ENCODE measurements at regions not wholly inside any gene's neighbourhood (a gene's known extent, or its start where the extent isn't known, plus 50 kb on each side); places are given as distances from the start of the nearest gene placed in this dataset.

DNA sequence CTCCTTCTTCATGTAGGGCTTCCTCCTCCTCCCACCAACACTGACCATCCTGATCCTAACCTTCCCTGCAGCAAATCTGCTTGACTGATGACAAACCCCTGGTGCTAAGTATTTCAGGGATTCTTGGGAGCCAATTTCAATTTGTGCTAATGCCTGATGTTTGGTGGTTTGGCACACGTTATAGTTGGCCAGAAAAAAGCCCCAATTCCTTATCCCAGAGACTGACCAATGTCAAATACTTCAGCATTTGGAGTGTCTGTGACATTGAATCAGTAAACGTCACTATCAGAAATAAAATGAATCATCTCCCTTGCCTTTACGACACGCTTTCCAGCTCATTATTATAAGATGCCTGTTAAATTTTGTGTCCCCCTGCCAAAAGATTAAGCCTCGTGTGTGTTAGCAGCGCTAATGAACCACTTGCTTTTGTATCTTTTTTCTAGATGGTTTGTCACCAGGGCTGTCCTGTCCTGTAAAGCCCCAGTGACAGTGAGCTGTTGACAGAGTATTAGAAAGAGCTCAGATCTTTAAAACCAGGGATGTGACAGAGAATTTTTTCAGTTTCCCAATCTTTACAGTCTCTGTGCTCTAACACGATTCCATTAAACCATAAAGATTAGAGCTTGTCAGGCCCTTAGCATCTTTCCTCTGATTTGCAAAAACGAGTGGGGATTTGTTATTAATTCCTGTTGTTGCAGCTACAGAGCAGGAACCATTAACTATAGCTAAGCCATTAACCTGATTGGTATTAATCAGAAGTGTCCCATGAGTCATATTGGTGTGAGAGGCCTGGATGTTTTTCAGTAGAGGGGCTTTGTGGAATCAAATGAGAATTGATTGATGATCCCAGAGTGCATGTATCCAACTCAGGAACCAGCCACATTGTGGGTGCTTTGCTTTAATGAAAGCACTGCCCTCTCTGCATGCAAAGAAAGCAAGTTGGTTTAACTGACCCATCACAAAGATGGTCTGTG is 665.1 kb upstream of the PLXNA2 start:
- in situ Hi-C loops (cut with HindIII; ENCODE audit: low pct_unique_long_range_greater_than_20kb, low sequenced_read_pairs) = no loop called here
- DNase-seq (ENCODE audit: low read depth) = no peak

DNA sequence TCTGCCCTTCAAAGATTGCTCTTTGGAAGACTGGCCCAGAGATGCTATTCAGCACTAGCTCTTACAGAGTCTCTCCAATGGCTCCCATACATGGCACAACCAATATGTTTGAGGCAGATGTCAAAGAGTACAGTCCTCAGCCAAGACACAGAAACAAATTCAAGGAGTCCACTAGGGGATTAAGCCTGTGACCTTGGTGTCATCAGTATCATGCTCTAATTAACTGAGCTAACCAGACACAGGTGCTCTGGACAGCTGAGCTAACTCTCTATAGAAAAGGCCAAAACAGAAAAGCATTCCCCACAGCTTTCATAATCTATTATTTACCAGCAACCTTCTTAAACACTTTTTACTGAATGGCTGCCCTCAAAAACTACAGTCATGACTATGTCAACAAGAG is 666.0 kb upstream of the PLXNA2 start:
- in situ Hi-C loops (cut with HindIII; ENCODE audit: low pct_unique_long_range_greater_than_20kb, low sequenced_read_pairs) = no loop called here
- no peak for DNase-seq (ENCODE audit: low read depth)

DNA sequence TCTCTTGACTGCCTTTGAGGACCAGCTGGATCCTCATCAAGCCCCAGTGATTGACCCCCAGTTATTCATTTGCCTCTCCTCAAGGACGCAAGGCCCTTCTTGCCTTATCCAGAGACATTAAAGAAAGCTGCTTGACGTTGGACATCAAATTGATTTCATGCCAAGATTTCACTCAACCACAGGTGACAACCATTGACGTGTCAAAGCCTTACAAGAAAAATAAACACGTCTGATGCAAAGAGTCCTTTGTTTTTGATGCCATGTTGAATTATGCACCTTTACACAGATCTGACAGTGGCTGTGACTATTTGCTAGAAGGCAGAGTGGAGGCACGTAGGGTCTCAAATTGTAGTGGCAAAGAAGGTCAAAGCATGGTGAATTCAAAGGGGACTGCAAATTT is 666.2 kb upstream of the CAMK1G start:
- no peak for DNase-seq (ENCODE audit: low read depth)
- in situ Hi-C loops (cut with HindIII; ENCODE audit: low pct_unique_long_range_greater_than_20kb, low sequenced_read_pairs) = no loop called here

DNA sequence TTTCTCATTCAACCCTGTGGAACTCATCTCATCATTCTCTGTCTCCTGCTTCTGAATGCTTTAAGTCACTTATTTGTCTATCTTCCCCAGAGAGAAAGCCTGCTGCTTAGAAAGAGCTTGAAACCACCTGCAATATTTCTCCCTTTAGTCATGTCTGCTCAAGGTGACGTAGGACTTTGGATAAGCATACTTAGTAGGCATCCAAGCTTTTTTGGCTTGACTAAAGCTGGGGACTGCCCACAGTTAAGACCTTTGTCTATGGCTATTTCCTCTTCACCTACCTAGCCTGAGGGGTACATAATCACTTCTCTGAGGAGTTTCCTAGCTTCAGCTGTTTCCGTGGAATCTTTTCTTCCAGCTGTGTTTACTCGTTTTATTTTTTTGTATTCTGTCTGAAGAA is 665.8 kb upstream of the CAMK1G start:
- in situ Hi-C loops (cut with HindIII; ENCODE audit: low pct_unique_long_range_greater_than_20kb, low sequenced_read_pairs) = no loop called here
- DNase-seq (ENCODE audit: low read depth) = no peak

DNA sequence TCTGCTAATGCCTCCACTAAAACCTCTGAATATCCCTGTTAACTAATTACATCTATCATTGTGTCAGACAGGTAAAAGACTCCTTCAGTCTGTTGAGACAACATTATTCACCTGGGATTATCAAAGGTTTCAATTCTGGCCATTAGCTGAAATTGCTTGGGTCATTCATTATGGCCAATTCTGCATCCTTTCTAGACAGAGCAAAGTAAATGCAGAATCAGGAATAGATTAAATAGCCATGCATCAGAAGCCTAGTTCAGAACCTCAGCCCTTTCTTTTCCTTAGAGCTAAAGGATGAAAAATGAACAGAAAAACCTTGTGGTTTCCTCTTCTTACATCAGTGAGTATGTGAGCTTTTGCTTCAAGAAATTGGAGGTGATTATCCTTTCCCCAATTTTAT is 665.4 kb upstream of the CAMK1G start:
- in situ Hi-C loops (cut with HindIII; ENCODE audit: low pct_unique_long_range_greater_than_20kb, low sequenced_read_pairs) = no loop called here
- DNase-seq (ENCODE audit: low read depth) = no peak

DNA sequence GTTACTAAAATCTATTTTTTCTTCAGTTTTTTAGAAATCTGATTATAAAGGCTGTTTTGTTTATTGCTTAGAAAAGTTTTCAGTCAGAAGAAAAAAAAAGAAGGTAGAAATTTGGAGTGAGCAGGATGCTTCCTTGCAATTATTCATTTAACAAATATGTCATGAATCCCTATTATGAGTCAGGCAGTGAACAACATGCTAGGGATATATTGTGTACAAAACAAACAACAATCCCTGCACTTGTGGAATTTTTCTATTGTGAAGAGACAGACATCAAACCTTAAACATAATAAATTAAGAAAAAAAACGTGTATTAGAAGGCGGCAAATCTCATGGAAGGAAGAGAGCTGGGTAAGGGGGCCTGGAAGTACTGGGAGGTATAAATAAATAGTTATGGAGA is 664.1 kb upstream of the CAMK1G start:
- in situ Hi-C loops (cut with HindIII; ENCODE audit: low pct_unique_long_range_greater_than_20kb, low sequenced_read_pairs) = no loop called here
- DNase-seq (ENCODE audit: low read depth) = no peak

DNA sequence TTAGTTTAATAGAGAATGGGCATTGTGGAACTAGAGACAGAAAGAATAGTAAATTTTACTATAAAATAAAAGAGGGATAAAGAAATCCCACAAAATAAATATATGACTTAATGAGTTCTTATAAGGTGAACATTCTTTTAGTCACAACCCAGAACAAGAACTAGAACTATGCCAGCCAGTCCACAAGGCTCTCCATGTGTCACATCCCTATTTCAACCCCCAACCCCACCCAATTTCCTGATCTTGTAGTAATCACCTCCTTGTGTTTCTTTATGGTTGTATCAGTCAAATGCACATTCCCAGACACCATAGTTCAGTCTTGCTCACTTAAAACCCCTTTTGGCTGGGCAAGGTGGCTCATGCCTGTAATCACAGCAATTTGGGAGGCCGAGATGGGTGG is 662.3 kb upstream of the CAMK1G start:
- in situ Hi-C loops (cut with HindIII; ENCODE audit: low pct_unique_long_range_greater_than_20kb, low sequenced_read_pairs) = no loop called here
- DNase-seq (ENCODE audit: low read depth) = no peak

DNA sequence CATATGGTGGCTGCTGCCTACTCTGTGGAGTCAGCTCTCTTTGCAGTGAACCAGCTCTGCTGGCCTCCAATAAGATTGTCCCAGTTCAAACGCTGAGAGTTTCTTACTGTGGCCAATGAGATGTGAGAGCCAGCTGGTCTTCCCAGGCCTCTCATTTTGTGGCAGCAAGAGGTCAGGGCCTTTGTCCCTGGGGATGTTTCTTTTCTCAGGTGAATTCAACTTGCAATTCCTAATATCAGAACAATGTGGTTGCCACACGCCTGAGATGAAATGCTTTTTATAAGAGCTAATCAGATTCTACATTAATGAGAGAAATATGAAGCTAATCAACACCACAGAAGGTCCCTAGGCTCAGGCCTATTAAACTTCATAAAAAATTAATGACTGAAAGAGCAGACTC is 660.1 kb upstream of the CAMK1G start:
- in situ Hi-C loops (cut with HindIII; ENCODE audit: low pct_unique_long_range_greater_than_20kb, low sequenced_read_pairs) = no loop called here
- no peak for DNase-seq (ENCODE audit: low read depth)

DNA sequence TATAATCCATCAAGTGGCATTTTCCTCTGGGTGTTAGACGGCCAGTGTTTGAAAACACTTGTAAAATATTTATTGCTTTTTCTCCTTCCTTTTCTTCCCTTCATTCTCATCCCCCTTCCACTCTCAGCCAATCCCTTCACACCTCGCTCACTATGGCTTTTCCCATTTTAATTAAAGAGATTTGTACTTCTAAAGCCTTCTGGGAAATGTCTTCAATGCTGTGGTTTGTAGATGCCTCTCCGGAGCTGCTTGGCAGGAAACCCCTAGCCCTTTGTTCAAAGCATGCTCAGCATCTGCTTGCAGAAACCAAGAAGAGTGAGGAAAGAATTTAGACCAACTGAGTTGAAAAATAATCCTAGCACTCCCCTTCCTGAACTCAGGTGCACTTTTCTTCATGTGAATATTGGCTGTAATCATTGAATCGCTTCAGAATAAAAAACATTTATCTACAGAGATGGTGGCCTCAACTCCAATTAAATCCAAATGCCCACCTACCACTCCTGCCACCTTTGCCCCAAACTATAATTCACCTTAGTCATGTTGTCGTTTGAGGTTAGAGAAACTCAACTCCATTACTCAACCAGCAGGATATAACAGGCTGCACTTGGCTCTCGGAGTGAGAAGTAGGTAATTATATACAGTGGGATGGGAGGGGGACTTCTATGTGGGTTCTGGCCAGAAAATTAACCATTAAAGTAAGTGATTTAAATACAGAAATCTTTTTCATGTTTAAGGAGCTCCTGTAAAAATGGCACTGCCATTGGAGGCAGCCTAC is 659.4 kb upstream of the CAMK1G start:
- DNase-seq (ENCODE audit: low read depth) = no peak
- in situ Hi-C loops (cut with HindIII; ENCODE audit: low pct_unique_long_range_greater_than_20kb, low sequenced_read_pairs) = no loop called here

DNA sequence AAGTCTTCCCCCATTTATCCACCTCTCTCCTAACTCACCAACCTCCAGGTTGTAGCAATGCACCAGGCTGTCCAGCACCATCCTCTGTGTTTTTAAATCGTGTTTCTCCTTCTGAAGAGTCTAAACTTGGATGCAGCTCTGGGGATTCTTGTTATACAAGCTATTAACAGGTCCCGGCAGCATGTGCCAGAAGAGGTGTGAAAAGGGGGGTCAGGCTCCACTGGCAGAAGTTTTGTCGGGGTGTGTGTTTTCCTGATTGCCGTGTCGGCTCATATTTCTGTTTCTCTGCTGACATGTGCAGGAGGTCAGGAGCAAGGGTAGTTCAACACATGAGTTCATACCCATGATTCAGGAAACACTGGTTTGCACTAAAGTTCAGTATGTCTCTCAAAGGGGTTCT is 658.6 kb upstream of the CAMK1G start:
- no peak for DNase-seq (ENCODE audit: low read depth)
- in situ Hi-C loops (cut with HindIII; ENCODE audit: low pct_unique_long_range_greater_than_20kb, low sequenced_read_pairs) = no loop called here

DNA sequence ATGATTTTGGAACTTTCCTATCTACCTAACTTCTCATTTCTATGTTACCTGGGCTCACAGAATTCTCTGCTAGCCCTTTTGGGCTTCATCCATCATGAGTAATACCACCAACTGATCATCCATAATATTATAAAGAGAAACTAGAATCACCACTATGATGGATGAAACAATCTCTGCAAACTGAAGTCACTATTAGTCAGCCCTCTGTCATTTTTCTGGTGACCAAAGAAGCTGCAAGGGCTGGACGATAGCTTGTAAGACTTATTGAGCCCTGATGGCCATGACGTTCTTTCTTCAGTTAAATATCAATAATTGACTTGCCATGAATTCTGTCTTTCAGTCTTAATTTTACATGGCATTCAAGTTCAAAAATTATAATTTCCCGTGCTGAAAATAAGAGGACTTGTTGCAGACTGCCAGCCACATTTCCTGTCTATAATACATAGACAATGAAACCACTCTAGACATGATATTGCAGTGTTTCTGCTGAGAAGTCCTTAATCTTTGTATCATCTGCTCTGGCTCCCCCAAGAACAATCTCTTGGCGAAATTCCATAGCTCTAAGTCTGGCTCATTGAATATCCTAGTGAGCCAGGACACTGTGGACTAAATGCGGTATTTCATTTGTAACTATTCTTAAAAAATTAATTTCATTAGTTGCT is 655.0 kb upstream of the CAMK1G start:
- no peak for DNase-seq (ENCODE audit: low read depth)
- in situ Hi-C loops (cut with HindIII; ENCODE audit: low pct_unique_long_range_greater_than_20kb, low sequenced_read_pairs) = no loop called here

DNA sequence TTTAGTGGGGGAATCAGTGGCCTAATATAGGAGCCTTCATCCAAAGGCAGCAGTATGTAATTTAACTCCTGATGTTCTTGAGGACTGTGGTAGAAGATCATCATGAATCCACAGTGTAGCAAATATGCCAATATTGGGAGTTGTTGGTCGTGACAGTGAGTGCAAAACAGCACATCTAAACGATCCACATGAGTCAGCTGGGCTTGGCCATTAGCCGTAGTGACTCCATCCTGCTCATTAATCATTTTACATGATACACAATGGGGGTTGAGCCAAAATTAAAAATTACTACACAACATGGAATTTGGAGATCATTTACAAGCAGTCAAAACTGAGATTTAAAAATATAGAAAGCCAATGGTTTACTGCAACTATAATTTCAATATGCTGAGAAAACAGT is 653.9 kb upstream of the CAMK1G start:
- in situ Hi-C loops (cut with HindIII; ENCODE audit: low pct_unique_long_range_greater_than_20kb, low sequenced_read_pairs) = no loop called here
- DNase-seq (ENCODE audit: low read depth) = no peak

DNA sequence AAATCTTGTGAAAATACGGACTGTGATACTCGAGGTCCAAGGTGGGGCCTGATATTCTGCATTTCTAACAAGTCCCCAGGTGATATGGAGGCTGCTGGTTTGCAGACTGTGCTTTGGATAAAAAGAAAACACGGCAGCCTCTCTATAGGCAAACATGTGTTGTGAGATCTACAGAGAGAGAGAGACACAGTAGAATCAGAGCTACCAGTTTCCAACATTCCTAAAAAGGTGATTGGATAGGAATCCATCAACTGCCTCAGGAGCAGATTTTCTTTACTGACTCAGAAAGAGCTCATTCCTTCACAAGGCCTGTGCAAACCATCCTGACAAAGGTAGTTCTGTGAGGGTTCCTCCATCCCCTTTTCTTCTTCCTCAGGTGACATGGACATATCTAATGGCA is 651.6 kb upstream of the CAMK1G start:
- no peak for DNase-seq (ENCODE audit: low read depth)
- in situ Hi-C loops (cut with HindIII; ENCODE audit: low pct_unique_long_range_greater_than_20kb, low sequenced_read_pairs) = no loop called here

DNA sequence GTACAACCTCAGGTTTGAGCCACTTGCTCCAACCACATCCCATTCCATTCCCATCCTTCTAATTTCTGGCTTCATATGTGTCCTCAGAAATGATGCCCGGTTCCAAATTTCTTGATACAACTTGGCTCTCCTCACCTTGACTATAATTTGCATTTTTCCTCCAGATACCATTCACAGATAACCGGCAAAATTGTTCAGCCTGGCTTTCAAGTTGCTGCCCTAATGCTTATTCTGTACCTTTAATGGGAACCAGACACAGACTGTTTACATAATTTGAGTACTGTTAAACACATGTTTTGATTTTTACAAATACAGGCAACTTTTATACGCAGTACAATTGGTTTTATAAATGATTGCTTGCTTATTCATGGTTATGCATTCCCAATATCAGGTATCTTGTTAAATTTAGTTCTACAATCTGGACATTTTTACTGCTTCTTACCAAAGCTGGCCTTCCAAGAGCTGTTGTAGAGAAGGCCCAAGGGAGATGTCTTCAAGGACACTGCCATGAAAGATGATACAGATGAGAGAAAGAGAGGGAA is 649.5 kb upstream of the CAMK1G start:
- in situ Hi-C loops (cut with HindIII; ENCODE audit: low pct_unique_long_range_greater_than_20kb, low sequenced_read_pairs) = no loop called here
- no peak for DNase-seq (ENCODE audit: low read depth)

DNA sequence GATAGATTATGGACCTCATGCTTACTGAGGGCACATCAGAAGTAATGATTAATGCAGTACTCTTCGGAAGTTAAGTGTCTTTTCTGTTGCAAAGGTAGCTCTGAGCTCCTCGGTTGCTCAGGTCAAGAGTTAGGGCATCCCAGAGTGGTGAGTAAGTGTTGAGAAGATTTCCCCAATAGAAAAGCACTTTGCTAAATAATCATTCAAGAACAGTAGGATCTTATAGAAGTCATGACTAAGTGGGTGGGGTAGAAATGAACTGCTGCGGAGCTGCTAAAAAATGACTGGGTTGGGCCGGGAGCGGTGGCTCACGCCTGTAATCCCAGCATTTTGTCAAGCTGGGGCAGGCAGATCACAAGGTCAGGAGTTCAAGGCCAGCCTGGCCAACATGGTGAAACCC is 648.6 kb upstream of the CAMK1G start:
- in situ Hi-C loops (cut with HindIII; ENCODE audit: low pct_unique_long_range_greater_than_20kb, low sequenced_read_pairs) = no loop called here
- DNase-seq (ENCODE audit: low read depth) = no peak

DNA sequence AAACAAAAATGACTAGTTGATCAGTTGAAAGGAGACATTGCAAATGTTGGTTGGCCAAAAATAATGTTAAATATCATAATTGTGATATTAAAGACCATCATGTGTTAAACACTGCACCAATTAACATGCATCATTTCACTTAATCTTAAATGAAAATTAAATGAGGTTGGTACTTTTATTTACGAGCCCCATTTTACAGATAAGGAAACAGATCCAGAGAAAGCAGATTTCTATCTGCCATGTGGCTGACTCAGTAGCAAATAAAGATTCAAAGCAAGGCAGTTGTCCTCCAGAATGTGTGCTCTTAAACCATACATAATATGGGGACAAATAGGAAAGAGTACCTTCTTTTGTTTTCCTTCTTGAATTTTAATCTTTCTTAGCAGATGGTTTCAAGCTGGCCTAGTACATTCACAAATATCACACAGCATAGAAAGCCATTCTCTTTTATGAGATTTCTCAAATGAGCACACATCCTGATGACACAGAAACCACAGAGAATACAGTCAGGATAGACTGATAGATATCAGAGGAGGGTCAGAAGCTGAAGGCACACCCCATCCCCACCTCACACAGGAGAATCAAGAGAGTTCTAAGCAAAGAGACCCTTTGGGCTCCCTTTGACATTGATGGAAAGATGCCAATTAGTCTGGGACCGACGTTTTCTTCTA is 647.9 kb upstream of the CAMK1G start:
- in situ Hi-C loops (cut with HindIII; ENCODE audit: low pct_unique_long_range_greater_than_20kb, low sequenced_read_pairs) = no loop called here
- no peak for DNase-seq (ENCODE audit: low read depth)

DNA sequence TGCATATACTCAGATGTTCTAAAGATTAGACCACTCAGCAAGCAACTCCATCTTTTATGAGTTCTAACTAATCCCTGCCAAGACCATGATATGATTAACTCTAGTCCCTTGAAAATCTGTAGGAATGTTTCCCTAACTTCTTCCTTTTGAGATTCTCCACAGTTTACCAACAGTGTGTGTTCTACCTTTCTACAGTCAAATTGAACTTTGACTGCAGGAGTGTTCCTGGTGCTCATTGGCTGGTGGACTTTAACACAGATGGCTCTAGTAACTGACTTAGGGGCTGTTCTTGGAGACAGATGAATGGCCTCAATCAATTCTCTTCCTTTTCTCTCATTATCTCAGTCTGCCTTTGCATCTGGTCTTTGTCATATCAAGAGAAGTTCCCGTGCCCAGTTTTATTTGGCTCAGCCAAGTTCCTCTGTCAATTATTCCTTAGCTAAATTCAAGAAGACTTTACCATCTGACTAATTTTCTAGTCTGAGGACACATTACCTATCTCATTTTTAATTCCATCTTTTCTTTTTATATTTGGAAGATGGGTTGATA is 643.9 kb upstream of the CAMK1G start:
- in situ Hi-C loops (cut with HindIII; ENCODE audit: low pct_unique_long_range_greater_than_20kb, low sequenced_read_pairs) = no loop called here
- no peak for DNase-seq (ENCODE audit: low read depth)
